Kidney glomerular epithelial cell (primary cell): ENCODE measurements at regions not wholly inside any gene's neighbourhood (a gene's known extent, or its start where the extent isn't known, plus 50 kb on each side); places are given as distances from the start of the nearest gene placed in this dataset.
"Not testable (repeated sequence)": the region's sequence is repeated elsewhere in the genome, so short reads cannot be mapped to it uniquely, and the experiment has no call there.

Experiments
- DNase-seq: peaks from one replicate; lab custom pipeline; 2025; lab: John Stamatoyannopoulos, UW

- DNase-seq = no peak
These were observed 179.7 kb downstream of the EVA1A start for GRCh38 chr2:75381032-75381431.

GRCh38 chr2:75379476-75380210 lies 180.3 kb upstream of the TACR1 start:
- no peak for DNase-seq

DNA sequence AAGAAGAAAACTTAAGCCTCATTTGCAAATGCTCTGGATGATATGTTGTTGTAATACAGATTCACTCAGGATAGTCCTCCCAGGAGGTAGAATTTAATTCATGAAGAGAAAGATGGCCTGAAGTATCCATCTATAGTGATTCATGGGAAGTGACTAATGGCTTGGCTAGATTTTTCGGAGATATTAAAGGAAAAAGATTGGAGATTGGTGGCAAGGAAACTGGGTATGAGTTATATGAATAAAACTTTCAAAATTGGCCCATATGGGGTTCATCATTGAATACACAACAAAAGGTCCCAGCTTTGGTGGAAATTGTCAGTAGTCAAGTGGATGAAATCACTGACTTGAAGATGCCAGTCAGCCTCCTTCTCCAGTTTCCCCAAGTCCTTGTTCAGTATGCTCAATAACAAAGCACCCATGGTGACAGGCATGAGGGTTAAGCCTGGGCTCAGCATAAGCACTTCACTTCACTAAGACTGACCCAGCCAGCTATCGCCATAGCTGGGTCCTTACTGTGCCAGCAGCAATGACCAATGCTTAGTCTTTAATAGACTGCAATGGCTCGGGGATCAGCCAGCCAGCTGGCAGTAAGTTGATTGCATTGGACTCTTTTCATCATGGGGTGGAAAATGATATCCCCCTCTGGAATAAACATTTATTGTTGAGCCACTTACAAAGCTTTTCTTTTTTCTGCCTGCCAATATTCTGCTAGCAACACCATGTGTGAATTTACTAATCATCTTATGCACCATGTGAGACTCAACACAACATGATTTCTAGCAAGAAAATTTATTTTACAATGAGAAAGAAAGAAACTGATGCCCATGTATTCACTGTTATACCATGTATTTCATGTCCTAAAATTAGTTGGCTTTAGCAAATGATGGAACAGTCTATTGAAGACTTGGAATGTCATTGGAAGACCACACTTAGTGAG lies 176.6 kb upstream of the TACR1 start:
- DNase-seq = no peak

DNA sequence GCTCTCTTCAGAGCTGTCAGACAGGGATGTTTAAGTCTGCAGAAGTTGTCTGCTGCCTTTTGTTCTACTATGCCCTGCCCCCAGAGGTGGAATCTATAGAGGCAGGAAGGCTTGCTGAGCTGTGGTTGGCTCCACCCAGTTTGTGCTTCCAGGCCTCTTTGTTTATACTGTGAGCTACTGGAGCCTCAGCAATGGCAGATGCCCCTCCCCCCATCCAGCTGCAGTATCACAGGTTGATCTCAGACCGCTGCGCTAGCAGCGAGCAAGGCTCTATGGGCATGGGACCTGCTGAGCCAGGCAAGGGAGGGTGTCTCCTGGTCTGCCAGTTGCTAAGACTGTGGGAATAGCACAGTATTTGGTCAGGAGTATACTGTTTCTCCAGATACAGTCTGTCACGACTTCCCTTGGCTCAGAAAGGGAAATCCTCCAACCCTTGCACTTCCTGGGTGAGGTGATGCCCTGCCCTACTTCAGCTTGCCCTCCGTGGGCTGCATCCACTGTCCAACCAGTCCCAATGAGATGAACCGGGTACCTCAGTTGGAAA lies 175.2 kb upstream of the TACR1 start:
- DNase-seq = not testable (repeated sequence)

DNA sequence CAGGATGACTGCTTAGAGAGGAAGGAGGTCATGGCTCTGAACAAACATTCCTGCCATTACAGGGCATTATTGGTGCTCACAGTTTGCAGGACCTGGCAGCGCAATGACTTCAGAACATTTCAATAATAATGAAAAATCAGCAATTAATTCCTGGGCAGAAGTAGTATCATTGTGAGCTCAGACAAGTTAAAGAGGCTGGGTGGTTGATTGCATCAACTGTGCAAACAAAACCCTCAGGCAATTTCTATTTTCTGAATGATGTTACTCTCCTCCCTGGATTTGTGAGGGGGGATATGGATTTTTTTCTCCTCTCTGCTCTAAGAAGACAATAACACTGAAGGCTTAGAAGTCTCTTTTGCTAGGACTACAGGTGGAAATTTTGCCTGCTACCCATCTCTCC lies 168.1 kb upstream of the TACR1 start:
- no peak for DNase-seq

GRCh38 chr2:75361486-75361885 lies 162.2 kb upstream of the TACR1 start:
- no peak for DNase-seq

DNA sequence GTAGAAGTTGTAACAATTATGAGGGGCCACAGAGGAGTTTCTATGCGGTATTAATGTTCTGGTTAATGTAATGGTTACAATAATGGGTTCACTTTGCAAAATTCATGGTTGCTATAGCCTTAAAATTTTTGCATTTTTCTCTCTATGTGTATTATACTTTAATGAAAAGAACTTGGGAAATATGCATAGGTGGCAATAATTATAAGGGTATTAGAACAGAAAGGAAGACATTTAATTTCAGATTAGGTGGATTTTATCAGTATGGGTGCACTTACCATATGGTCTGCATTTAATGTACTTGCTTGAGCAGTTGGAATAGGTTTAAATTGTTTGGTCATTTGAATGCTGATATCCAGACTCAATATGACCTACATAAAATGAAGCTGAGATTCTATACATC lies 161.6 kb upstream of the TACR1 start:
- DNase-seq = no peak

DNA sequence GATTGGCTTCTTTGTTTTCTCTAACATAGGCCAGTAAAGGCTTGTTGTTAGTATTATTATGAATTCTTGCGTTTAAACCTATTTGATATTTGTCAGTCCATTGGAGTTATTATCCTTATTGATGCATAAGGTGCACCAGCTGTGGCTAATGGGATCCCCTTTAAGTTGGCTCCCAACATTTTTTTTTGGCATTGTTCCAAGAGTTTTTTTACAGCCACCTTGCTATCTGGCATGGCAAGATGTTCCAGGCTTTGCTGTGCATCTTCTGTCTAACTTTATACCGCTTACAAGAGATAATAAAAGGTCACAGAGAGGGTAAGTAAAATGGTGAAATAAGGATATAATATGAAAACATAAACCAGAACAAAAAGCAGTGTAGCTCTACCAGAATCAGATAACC lies 157.5 kb upstream of the TACR1 start:
- no peak for DNase-seq

DNA sequence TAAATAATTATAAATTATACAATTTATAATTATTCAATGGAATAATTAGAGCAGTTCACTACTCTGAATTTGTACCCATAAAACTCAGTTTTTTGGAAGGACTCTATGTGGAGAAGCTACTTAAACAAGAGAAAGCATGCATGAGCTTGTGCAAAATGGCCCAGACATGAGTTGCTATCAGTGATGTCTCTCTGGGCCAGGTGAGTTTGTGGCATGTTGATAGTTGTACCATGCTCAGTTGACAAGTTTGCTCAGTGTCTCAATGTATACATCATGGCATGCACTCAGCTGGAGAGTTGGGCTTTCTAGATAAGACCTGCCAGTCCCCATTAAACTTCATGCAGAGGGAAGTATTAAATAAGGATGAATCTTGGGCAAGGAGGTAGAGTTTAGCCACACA lies 153.8 kb upstream of the TACR1 start:
- no peak for DNase-seq

GRCh38 chr2:75348307-75348706 lies 149.0 kb upstream of the TACR1 start:
- DNase-seq = no peak

- DNase-seq = no peak
These were observed 144.8 kb upstream of the TACR1 start for GRCh38 chr2:75344146-75344545.

- no peak for DNase-seq
These were observed 143.3 kb upstream of the TACR1 start for GRCh38 chr2:75342504-75343175.

- no peak for DNase-seq
These were observed 141.2 kb upstream of the TACR1 start for GRCh38 chr2:75340560-75340959.

DNA sequence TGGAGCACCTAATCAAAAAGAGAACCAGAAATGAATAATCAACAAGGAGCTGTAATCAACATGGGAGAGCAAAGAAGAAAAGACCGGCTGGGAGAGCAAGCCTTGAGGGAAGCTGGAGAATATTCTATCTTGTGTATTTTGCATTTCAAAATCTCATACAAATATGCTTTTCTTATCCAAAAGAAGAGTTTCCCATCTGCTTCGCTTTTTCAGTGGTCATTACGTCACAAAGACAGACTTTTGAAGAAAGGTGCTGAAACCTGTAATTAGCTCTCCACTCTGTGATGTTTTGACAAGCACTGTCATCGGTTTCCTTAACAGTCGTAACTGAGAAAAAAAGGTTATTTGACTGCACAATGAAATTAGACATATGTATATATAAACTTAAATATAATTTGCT lies 139.1 kb upstream of the TACR1 start:
- DNase-seq = no peak

- no peak for DNase-seq
These were observed 138.3 kb upstream of the TACR1 start for GRCh38 chr2:75337619-75338018.

DNA sequence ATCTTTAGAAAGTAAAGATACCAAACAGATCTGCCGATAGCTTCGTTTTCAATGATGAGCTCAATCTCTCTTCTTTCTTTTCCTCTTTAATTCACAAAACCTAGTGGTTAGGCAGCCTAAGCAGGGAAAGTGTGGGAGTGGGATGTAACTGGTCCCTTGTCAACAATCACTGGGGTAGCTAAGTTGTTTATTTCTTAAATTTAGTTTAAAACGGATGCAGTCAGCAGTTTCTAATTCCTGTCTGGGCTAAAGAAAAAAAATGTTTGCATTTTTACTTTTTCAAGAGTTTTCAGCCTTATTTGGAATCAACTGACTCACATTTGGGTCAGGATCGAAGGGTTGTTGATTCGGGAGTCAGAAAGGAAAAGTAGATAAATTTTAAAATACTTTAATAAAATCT lies 137.7 kb upstream of the TACR1 start:
- no peak for DNase-seq

- DNase-seq = no peak
These were observed 137.1 kb upstream of the TACR1 start for GRCh38 chr2:75336451-75336850.

GRCh38 chr2:75334076-75334475 lies 134.8 kb upstream of the TACR1 start:
- no peak for DNase-seq

GRCh38 chr2:75333646-75334045 lies 134.3 kb upstream of the TACR1 start:
- DNase-seq = no peak

- no peak for DNase-seq
These were observed 128.8 kb upstream of the TACR1 start for GRCh38 chr2:75328156-75328555.

GRCh38 chr2:75327334-75327733 lies 128.0 kb upstream of the TACR1 start:
- DNase-seq = no peak

- no peak for DNase-seq
These were observed 127.3 kb upstream of the TACR1 start for GRCh38 chr2:75326645-75327044.
